SK-N-SH (cell line): ENCODE measurements at regions not wholly inside any gene's neighbourhood (a gene's known extent, or its start where the extent isn't known, plus 50 kb on each side); places are given as distances from the start of the nearest gene placed in this dataset.

ENCODE experiments used
- EZH2phosphoT487 ChIP-seq: fragments of 200-600 bp; sonication (generic); IDR thresholded peaks from 2 replicates; pipeline ENCODE4 v1.6.1; 2017; ENCODE audit warnings: low read depth, mixed run types, mild to moderate bottlenecking, antibody characterized with exemption, moderate library complexity, borderline replicate concordance
- POLR2AphosphoS5 ChIP-seq: IDR thresholded peaks from 2 replicates; pipeline ENCODE4 v1.6.1; 2012; ENCODE audit warnings: low read depth, low read length

DNA sequence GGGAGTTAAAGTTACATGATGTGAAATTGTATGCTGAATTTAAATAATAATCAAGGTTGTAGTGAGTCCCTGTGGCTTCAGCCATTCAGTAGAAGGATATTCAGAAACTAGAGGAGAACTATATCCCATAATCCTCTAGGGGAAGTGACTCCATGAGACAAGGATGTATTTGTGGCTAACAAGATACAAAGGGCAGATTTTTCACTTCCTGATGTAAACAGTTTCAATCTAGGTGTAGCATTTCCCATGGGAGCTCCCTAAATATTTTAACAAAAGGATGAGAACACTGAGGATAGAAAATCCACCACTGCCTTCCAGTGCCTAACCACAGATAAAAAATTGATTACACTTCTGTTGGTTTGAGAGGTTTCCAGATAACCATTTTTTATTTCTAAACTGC is 435.4 kb upstream of the TENM3 start:
- TF ChIP-seq POLR2AphosphoS5 (no peak), EZH2phosphoT487 (no peak)
